ENCODE measurements at regions not wholly inside any gene's neighbourhood (a gene's known extent, or its start where the extent isn't known, plus 50 kb on each side); places are given as distances from the start of the nearest gene placed in this dataset.
"Not testable (repeated sequence)": the region's sequence is repeated elsewhere in the genome, so short reads cannot be mapped to it uniquely, and the experiment has no call there.

DNA sequence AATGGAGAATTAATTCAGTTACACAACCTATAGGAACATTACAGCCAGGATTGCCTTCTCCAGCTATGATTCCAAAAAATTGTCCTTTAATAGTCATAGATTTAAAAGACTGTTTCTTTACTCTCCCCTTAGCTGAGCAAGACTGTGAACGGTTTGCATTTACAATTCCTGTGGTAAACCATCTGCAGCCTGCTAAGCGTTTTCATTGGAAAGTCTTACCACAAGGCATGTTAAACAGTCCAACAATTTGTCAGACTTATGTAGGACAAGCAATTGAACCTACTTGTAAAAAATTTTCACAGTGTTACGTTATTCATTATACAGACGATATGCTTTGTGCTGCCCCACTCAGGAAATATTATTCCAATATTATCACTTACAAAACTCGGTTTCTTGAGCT lies 140.6 kb upstream of the ZNF91 start:
- DNase-seq (ENCODE audit: low read depth) = not testable (repeated sequence)

DNA sequence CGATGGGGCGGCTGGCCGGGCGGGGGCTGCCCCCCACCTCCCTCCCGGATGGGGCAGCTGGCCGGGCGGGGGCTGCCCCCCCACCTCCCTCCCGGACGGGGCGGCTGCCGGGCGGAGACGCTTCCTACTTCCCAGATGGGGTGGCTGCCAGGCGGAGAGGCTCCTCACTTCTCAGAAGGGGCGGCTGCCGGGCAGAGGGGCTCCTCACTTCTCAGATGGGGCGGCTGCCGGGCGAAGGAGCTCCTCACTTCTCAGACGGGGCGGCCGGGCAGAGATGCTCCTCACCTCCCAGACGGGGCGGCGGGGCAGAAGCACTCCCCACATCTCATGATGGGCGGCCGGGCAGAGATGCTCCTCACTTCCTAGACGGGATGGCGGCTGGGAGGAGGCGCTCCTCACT lies 138.2 kb upstream of the ZNF91 start:
- DNase-seq (ENCODE audit: low read depth) = not testable (repeated sequence)

DNA sequence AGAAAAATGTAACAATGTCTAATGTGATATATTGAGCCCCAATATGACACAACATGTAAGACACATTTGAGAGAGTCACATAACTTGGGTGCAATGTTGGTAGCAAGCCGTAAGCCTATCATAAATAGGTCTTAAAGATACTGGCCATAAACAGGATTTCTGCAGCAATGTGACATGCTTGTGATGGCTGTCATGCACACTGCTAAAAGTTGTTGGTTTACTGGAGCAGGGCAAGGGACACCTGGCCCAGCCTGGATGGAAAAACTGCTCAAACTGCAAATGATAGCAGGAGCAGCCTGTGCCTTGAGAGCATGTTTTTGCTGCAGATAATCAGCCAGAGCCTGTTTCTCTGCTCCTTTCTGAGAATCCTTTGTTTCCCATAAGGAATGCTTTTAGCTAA lies 136.7 kb upstream of the ZNF91 start:
- no peak for DNase-seq (ENCODE audit: low read depth)

DNA sequence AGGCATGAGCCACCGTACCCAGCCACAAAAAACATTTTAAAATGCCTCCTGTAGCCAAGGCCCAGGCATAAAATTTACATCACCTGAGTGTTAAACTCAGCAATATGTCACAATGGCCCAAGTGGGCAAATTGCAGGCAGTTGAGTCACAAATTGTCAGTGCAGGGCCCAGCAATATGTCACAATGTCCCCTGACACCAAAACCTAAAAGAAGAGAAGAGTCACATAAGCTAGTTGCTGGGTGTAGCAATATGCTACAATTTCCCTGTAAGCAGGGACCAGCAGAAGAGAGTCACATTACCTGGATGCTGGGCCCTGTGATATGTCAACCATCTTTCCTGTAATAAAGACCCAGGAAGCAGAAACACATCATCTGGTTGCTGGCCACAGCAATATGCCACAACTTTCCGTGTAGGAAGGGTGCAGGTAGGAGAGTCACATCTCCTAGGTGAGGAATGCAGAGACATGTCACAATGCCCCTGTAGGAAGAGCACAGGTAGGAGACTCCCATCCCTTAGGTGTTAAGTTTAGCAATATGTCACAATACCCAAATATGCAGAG lies 136.0 kb upstream of the ZNF91 start:
- DNase-seq (ENCODE audit: low read depth) = no peak

DNA sequence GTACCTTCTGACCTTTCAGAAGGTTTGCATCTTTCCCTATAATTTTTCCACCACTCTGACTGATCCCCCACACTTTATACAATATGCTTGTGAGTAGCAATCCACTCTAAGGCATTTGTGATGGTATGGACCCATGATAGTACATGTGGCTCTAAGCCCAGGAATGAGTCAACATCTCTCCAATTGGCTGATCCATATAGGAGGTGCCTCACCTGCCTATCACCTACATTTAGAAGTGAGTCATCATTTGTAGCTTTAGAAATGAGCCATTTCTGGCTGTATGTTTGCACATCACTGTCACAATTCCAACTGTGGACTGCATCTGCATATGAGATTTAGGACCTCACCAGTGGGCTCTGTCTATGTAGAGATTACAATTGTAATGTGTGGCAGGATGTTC lies 133.1 kb upstream of the ZNF91 start:
- no peak for DNase-seq (ENCODE audit: low read depth)

DNA sequence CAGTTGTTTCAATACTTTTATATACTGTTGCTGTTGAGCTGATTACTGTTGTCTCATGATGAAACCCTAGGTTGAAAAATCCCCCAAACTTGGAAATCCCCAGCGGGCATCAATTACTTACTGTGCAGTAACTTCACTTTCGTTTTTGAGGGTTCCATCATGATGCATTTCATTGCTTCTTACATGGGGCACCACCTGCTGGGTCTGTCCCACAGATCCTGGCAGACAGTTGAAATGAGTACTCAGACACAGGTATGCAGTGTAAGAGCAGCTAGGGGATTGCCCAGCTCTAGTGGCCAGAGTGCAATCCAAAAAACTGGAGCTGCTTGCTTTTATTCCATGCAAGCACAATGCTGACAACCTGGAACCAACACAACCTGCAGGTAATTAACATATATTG lies 132.5 kb upstream of the ZNF91 start:
- no peak for DNase-seq (ENCODE audit: low read depth)

DNA sequence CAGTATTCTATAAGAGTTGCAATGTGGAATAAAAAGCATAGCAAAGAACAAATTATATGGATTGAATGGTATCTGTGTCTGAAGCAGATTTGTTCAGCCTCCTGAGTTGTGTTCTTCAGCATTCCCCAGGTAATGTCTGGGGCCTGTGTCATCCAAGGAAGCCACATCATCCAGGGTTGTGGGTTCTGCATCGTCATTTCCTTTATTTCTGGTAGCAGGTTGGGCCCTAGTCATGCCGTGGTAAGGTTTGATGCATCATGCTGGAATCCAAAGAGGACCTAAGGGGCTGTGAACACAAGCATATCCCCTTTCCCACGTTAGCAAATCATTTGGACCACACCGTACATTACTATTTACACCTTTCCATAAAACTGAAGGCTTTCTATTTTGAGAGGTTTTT lies 131.0 kb upstream of the ZNF91 start:
- no peak for DNase-seq (ENCODE audit: low read depth)

DNA sequence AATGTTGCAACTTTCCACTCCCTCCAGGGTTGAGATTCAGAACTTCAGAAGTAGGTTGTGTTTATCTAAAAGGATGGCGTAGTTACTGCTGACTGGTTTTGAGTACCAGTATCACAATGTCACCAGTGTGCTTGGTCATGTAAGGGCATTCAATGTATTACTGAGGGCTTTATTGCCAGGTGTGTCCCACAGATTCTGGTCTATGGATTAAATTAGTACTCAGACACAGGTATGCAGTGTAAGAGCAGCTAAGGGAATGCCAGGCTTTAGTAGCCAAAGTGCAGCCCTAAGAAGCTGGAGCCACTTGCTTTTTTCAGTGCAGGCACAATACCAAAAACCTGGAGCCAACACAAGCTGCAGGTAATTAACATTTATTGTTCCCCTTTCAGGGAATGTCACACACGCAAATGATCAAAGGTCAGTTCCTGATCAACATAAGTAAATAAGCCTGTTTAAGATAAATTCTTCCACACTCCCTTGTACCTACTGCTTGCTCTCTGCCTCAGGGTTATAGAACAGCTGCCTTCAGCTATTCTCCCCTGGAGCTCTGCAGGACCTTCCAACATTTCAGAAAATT lies 130.1 kb upstream of the ZNF91 start:
- no peak for DNase-seq (ENCODE audit: low read depth)

DNA sequence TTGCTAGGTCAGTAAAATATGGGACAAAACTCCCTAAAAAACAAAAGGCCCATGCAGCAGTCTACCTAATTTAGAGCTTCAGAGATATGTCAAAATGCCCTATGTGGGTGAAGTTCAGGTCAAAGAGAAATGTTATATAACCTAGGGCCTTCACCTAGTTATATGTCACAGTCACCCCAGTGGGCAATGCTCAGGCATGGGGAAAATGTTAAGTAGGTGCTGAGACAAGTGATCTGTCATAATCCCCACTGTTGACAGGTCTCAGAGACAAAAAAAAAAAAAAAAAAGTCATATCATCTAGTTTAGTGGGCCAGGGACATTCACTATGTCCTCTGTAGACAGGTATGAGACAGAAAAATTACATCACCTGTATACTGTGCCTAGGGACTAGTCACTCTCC lies 128.6 kb upstream of the ZNF91 start:
- DNase-seq (ENCODE audit: low read depth) = no peak

DNA sequence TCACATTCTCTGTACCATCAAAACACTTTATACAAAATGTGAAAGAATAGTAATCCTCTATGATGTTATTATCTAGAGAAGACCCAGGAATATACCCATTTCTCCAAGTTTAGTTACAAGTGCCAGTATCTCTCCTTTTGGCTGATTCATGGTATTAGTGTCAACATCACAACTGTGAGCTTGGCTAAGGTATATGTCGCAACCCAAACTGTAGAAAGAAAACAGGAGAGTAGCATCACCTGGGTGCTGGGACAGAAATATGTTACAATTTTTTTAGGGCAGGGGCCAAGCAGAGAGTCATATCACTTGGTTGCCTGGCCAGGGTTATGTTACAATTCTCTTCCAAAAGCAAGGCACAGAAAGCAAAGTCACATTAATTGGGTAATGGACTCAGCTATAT lies 127.2 kb upstream of the ZNF91 start:
- no peak for DNase-seq (ENCODE audit: low read depth)

DNA sequence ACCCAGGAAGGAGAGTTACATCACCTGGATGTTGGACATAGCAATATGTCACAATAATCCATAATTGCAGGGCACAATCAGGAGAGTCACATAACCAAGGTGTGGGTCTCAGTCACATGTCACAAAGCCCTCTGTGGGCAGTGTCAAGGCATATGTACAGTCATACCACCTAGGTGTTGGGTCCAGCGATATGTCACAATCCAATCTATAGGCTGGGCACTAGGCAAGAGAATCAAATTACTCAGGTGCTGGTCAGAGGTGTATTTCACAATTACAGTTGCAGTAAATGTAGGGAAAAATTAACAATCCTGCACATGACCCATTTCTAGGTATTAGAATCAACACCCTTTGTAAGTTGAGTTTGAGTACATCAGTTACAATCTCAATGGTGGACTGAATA lies 126.2 kb upstream of the ZNF91 start:
- no peak for DNase-seq (ENCODE audit: low read depth)

DNA sequence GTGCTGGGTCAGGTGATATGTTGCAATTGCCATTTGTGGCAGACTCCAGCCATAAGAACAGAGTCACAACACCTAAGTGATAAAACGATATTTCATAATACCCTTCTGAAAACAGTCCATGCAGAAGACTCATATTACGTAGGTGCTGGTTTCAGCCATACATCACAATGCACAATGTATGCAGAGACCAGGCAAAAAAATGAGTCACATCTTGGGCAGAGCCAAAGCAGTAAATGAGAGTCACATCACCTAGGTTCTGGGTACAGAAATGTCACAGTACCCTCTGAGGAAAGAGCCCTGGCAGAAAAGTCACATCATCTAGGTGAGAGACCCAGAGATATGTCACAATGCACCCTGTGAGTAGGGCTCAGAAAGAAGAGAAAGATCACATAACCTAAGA lies 125.2 kb upstream of the ZNF91 start:
- no peak for DNase-seq (ENCODE audit: low read depth)

DNA sequence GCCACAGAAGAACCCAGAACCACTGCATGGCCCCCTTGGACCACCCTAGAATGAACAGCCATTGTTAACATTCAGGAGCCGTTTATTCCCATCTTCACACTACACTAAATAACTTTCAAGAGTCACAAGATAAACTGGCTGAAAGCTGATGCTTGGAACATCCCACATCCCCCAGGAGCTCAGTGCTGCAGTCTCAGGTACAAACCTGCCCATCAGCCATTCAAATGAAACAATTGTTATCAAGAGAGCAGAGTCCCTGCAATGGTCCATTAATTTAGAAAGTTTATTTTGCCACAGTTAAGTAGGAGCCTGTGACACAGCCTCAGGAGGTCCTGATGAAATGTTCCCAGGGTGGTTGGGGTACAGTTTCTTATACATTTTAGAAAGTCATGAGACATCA lies 123.8 kb upstream of the ZNF91 start:
- no peak for DNase-seq (ENCODE audit: low read depth)

DNA sequence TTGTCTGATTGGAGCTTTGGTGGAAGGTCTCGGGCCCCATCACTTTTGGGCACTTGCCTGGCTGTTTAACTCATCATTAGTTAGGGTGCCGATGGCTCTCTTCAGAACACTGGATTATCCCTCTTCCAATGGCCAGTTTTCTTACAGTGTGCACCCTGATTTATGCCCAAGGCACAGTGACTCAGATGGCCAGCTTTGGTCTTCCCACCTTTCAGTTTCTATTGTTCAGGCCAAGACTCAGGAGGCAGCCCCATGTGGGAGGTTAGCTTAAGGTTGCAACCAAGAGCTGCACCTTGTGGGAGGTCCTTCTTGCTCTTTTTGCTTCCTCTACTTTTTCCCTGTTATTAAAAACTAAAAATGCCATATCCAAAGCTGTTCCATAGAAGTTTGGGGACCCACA lies 121.0 kb upstream of the ZNF91 start:
- DNase-seq (ENCODE audit: low read depth) = no peak

DNA sequence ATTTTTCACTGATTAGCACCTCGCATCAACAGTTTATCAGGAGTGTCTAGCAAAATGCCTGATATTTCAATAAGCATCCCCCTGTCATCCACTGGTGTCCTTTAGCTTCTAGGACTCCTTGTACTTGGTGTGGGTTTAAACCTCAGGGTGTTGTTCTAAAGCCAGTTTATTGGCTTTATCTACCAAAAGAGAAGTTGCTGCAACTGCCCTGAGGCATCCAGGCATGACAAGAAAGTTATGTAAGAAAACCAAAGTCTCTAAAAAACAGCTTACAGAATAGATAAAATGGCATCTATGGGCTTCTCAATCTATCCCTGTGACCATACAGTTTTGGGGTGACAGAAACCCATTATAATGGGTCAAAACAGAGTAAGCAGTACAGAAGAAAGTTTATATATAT lies 120.3 kb upstream of the ZNF91 start:
- DNase-seq (ENCODE audit: low read depth) = no peak

DNA sequence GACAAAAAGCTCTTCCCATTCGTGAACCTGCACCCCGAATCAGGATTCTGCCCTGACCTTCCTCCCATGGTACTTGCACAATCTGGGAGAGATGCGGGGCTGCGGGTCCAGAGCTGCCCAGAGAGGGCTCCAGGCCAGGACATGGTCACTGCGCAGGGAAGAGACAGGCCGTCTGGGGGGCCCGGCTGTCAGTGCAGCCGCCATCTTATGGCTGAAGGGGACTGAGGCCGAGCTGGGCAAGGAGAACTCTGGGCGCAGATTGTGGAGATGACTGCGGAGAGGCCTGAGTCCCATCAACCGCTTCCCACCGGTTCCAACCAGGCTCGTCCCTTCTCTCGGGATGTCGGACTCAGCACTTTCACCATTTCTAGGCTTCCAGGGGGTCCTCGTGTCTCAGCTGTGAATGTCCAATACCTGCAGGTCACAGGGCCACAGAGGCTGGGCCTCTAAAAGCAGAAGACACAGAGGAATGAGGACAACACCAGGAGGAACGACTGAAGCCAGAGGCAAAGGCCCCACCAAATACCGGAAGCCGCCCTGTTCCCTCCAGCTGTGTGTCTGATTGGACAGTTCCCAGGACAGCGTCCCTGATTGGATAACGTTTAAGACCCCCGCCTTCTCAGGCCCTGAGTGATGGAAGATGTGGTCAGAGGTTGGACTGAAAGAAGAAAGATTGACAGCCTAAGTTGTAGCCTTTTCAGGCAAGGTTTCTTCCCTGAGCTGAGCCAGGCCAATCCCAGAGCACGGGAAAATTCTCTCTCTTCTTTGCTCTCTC lies 117.1 kb upstream of the ZNF91 start:
- no peak for DNase-seq (ENCODE audit: low read depth)

DNA sequence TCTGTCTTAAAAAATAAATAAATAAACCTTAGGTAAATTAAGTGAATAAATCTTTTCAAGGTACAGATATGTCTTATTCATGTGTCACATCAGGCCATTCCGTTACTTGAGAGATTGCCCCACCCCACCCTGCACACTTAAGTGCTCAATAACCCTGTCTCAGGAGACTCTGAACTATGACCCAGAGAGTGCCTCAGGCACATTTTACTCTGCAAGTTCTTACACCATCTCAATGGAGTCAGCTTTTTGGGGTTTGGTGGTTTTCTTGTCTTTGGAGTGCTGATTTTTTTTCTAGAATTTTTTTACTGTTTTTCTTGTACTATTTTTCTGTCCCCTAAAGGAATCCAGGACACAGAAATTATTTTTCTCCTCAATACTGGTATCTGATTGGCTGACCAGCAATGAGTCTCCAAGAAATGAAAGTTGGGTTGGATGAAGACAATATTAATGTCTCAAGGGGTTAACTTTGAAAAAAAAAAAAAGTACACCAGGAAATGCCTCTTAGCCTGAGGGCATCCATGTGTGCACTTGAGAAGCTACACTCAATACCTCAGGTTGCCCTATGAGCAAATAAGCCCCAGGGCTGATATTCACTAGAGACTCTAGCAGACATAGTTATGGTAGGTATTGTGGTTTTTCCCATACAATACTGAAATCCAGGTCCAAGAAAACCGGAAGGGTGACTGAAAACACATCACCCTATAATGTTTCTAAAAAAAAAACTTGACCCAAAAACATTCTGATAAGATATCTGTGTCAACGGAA lies 114.6 kb upstream of the ZNF91 start:
- no peak for DNase-seq (ENCODE audit: low read depth)

DNA sequence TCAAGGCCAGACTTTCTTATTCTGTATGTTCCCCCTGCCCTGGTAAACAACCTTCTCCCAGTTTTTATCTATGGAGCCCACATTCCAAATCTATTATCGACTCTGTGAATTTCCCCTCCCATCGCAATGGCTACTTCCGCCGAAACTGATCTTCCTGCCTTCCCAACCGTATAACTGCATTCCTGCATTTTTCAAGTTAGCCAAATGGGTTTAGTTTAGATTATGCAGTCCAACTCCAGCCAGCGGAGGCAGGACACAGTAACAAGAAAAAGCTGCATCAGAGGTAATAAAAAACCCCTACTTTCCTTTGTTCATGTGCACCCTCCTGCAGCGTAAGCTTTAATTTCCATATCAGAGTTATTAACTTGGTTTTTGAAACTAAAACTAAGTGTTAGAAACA lies 112.2 kb upstream of the ZNF91 start:
- DNase-seq (ENCODE audit: low read depth) = no peak

DNA sequence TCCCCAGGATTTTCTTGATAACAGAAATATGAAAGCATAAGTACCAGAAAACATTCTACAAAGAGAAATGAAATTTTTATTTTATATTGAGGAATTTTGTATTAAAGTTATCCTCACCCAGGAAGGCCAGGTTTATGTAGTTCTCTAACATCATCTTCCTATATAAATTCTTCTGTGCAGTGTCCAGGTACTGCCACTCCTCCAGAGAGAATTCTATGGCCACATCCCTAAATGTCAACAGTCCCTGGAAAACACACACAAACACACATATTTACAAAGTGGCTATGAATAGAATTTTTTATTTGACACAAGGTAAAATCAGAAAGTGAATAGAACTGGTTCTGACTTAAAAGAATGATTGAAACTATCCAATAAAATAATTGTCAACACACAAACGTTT lies 110.5 kb upstream of the ZNF91 start:
- no peak for DNase-seq (ENCODE audit: low read depth)

DNA sequence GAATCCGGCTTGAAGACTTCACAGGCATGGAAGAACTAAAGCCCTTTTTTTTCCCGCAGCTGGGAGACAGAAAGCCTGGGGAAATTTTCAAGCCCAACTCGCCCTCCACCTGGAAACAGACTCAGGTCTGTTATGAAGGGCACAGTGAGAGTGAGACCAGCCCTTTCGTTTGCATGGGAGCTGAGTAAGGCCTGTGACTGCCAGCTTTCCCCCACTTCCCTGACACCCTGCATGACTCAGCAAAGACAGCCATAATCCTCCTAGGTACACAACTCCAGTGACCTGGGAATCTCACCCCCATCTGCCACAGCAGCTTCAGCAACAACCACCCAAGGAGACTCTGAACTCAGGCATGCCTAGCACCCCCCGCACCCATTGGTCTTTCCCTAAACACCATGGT lies 87.6 kb upstream of the ZNF91 start:
- no peak for DNase-seq (ENCODE audit: low read depth)

DNA sequence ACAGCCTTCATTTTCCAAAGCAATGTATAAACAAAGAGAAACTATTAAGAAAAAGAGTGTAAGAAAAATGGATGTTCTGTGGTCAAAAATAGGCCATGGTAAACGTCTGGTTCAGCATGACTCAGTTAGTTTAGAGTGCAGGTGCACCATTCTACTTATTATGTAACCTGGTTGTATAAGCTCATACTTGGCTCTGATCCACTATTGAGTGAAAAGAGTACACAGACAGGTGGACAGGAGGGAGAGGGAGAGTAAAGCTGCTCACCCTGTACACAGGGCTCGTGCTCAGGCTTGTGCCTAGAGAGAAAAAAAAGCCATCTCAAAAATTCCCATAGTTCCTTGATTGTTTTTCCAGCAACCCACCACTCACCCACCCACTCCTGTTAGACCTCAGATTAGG lies 85.8 kb upstream of the ZNF91 start:
- DNase-seq (ENCODE audit: low read depth) = no peak

DNA sequence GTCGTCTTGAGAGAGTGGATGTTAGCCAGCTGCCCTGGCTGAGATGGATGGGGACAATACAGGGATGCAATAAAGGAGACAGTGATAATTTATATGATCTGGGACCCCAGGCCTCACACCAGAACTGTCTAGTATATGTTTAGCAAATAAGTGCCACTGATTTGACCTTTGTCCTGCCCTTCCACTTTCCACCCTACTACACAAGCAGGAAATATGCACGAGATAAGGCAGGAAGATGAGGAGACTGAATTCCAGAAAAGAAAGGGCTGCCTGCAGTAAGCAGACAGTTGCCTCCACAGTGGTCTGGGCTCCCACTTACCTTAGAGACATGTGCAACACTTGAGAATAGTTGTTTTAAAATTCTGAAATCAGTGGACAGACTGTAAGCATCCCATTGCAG lies 80.2 kb upstream of the ZNF91 start:
- DNase-seq (ENCODE audit: low read depth) = no peak

DNA sequence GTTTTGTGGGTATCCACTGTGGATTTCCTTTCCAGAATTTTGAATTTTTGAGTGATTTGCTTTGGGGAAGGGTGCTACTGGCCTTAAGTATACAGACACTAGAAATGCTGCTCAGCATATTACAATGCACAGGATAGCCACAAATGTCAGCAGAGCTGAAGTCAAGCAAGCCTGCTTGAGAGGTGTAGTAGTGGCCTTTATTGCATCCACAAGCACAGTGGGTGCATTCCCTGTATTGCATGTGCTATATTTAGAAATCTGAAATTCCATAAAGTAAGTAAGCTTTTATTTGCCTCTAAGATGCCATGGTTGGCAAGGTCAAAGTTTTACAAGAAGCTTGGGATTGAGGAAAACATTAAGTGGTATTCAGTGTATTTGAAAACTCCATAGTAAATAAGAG lies 79.5 kb upstream of the ZNF91 start:
- no peak for DNase-seq (ENCODE audit: low read depth)
